Stomach (tissue), 4 donors: ENCODE measurements at regions not wholly inside any gene's neighbourhood (a gene's known extent, or its start where the extent isn't known, plus 50 kb on each side); places are given as distances from the start of the nearest gene placed in this dataset.
"Not testable (repeated sequence)": the region's sequence is repeated elsewhere in the genome, so short reads cannot be mapped to it uniquely, and the experiment has no call there.

Source experiments
- POLR2AphosphoS5 ChIP-seq, 3 donors: sonication (generic); formaldehyde crosslinking; IDR thresholded peaks; one replicate each; pipeline ENCODE4 v1.6.1; 2016; ENCODE audit warnings: antibody characterized with exemption in 3 of 3
- TF ChIP-seq, protein P1 (sequence below), 7 experiments: fragments of 450-650 bp in 4 of 7; fragments of 200-600 bp in 3 of 7; sonication (generic) in 3 of 7; IDR thresholded peaks; one replicate each; pipeline ENCODE4 v1.5.1; 2016 to 2019; ENCODE audit warnings: antibody characterized with exemption in 7 of 7, control low read depth in 2 of 7, mild to moderate bottlenecking in 1 of 7

DNA sequence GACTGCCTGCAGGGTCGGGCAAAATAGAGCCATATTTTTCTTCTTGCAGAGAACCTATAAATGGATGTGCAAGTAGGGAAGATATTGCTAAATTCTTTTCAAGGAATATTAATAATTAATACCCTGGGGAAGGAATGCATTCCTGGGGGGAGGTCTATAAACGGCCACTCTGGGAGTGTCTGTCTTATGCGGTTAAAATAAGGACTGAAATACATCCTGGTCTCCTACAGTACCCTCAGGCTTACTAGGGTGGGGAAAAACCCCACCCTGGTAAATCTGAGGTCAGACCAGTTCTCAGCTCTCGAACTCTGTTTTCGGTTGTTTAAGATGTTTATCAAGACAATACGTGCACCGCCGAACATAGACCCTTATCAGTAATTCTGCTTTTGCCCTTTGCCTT is 118.6 kb downstream of the PLG start:
- not testable (repeated sequence) for TF ChIP-seq POLR2AphosphoS5 (IDR thresholded peaks at IDR 0.05)
- TF ChIP-seq, protein P1, sequence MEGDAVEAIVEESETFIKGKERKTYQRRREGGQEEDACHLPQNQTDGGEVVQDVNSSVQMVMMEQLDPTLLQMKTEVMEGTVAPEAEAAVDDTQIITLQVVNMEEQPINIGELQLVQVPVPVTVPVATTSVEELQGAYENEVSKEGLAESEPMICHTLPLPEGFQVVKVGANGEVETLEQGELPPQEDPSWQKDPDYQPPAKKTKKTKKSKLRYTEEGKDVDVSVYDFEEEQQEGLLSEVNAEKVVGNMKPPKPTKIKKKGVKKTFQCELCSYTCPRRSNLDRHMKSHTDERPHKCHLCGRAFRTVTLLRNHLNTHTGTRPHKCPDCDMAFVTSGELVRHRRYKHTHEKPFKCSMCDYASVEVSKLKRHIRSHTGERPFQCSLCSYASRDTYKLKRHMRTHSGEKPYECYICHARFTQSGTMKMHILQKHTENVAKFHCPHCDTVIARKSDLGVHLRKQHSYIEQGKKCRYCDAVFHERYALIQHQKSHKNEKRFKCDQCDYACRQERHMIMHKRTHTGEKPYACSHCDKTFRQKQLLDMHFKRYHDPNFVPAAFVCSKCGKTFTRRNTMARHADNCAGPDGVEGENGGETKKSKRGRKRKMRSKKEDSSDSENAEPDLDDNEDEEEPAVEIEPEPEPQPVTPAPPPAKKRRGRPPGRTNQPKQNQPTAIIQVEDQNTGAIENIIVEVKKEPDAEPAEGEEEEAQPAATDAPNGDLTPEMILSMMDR (IDR thresholded peaks at IDR 0.05): not testable (repeated sequence)
